Loucy (cell line): ENCODE measurements at regions not wholly inside any gene's neighbourhood (a gene's known extent, or its start where the extent isn't known, plus 50 kb on each side); places are given as distances from the start of the nearest gene placed in this dataset.

ENCODE experiments used
- CTCF ChIP-seq: fragments of 200-600 bp; sonication (generic); conservative IDR thresholded peaks from 2 replicates; pipeline ENCODE4 v1.5.1; 2014; ENCODE audit warnings: mild to moderate bottlenecking, antibody characterized with exemption, low read length
- EZH2phosphoT487 ChIP-seq: fragments of 200-600 bp; IDR thresholded peaks from 2 replicates; pipeline ENCODE4 v1.6.1; 2018; ENCODE audit warnings: antibody characterized with exemption, mild to moderate bottlenecking, moderate library complexity, borderline replicate concordance

- TF ChIP-seq CTCF = peak; percentile 93
- TF ChIP-seq EZH2phosphoT487 = no peak
Measured at GRCh38 chr10:80945264-80945880, 407.7 kb downstream of the SH2D4B start.
